DOHH2 (cell line): ENCODE measurements at regions not wholly inside any gene's neighbourhood (a gene's known extent, or its start where the extent isn't known, plus 50 kb on each side); places are given as distances from the start of the nearest gene placed in this dataset.

Experiments
- H3F3A ChIP-seq: fragments of 200-600 bp; sonication (generic), shearing (Covaris generic); 2 replicates; pipeline ENCODE4 v1.6.0; 2016; ENCODE audit warnings: antibody characterized with exemption, mild to moderate bottlenecking; ENCODE audit not compliant: control insufficient read depth, insufficient read depth
- H3K27ac ChIP-seq: fragments of 200-600 bp; sonication (generic); 2 replicates; pipeline ENCODE4 v1.5.1; 2014; ENCODE audit warnings: low read depth, mild to moderate bottlenecking, low read length, moderate library complexity
- H3K27me3 ChIP-seq: fragments of 200-600 bp; sonication (generic); 2 replicates; pipeline ENCODE4 v1.6.1; 2014; ENCODE audit warnings: mild to moderate bottlenecking, low read length, mixed read lengths; ENCODE audit not compliant: control insufficient read depth
- H3K36me3 ChIP-seq: fragments of 200-600 bp; sonication (generic); 2 replicates; pipeline ENCODE4 v1.6.1; 2014; ENCODE audit warnings: mild to moderate bottlenecking, low read length, moderate library complexity, mixed read lengths; ENCODE audit not compliant: control insufficient read depth
- H3K4me1 ChIP-seq: fragments of 200-600 bp; sonication (generic); 2 replicates; pipeline ENCODE4 v1.6.1; 2014; ENCODE audit warnings: mild to moderate bottlenecking, low read length, mixed read lengths; ENCODE audit not compliant: control insufficient read depth
- H3K4me2 ChIP-seq: fragments of 200-600 bp; sonication (generic); 2 replicates; pipeline ENCODE4 v1.6.0; 2014; ENCODE audit warnings: mild to moderate bottlenecking, low read length, moderate library complexity
- H3K4me3 ChIP-seq: fragments of 200-600 bp; sonication (generic); 2 replicates; pipeline ENCODE4 v1.5.1; 2014; ENCODE audit warnings: mild to moderate bottlenecking, low read length, mixed read lengths
- H3K79me2 ChIP-seq: fragments of 200-600 bp; sonication (generic); 2 replicates; pipeline ENCODE4 v1.6.1; 2014; ENCODE audit warnings: mild to moderate bottlenecking, low read length, mixed read lengths; ENCODE audit not compliant: control insufficient read depth
- H3K9me2 ChIP-seq: fragments of 200-600 bp; sonication (generic); replicated peaks from 2 replicates; pipeline ENCODE4 v1.6.1; 2014; ENCODE audit warnings: mild to moderate bottlenecking, low read length, mixed read lengths; ENCODE audit not compliant: control insufficient read depth
- H3K9me3 ChIP-seq: fragments of 200-600 bp; sonication (generic); 2 replicates; pipeline ENCODE4 v1.6.1; 2014; ENCODE audit warnings: antibody characterized with exemption, low read length, mixed read lengths; ENCODE audit not compliant: control insufficient read depth, insufficient read depth
- H4K20me1 ChIP-seq: fragments of 200-600 bp; sonication (generic); 2 replicates; pipeline ENCODE4 v1.6.0; 2014; ENCODE audit warnings: low read depth, mild to moderate bottlenecking, antibody characterized with exemption, low read length, moderate library complexity; ENCODE audit not compliant: control insufficient read depth, insufficient read depth
- CTCF ChIP-seq: fragments of 200-600 bp; sonication (generic); IDR thresholded peaks from one replicate; pipeline ENCODE4 v1.5.1; 2014; ENCODE audit warnings: antibody characterized with exemption, mild to moderate bottlenecking, low read depth, low read length; ENCODE audit not compliant: poor library complexity, severe bottlenecking
- EZH2phosphoT487 ChIP-seq: fragments of 200-600 bp; sonication (generic); IDR thresholded peaks from 2 replicates; pipeline ENCODE4 v1.6.1; 2017; ENCODE audit warnings: borderline replicate concordance, mild to moderate bottlenecking, antibody characterized with exemption, low read length, moderate library complexity, mixed read lengths

GRCh38 chr19:29372091-29372415, 153.7 kb upstream of the VSTM2B start:
- no peaks in the 10 kb centered on the region for H4K20me1 ChIP-seq
- H3K4me3 ChIP-seq, result no peak overlapping the region
- H3K36me3 ChIP-seq, result no peaks in the 10 kb centered on the region
- H3K4me1 ChIP-seq, result no peaks in the 10 kb centered on the region
- H3K9me2 ChIP-seq, result no peaks in the 10 kb centered on the region
- H3K27me3 ChIP-seq, result no peaks in the 10 kb centered on the region
- H3K27ac ChIP-seq, result no peak overlapping the region
- no peak overlapping the region for H3K4me2 ChIP-seq
- TF ChIP-seq EZH2phosphoT487, result no peak
- TF ChIP-seq CTCF, result no peak
- no peaks in the 10 kb centered on the region for H3K79me2 ChIP-seq
- H3K9me3 ChIP-seq, result no peaks in the 10 kb centered on the region
- no peaks in the 10 kb centered on the region for H3F3A ChIP-seq

- no peaks in the 10 kb centered on the region for H3K4me1 ChIP-seq
Measured at GRCh38 chr19:29372461-29372860, 153.3 kb upstream of the VSTM2B start.

GRCh38 chr19:29372921-29373797, 152.6 kb upstream of the VSTM2B start:
- Histone ChIP-seq H3K4me3 (no peak overlapping the region), H3K36me3 (no peaks in the 10 kb centered on the region), H3K79me2 (no peaks in the 10 kb centered on the region)

More at GRCh38 chr19:29372461-29372860, 153.3 kb upstream of the VSTM2B start:
- H3K9me3 ChIP-seq, result no peaks in the 10 kb centered on the region
- H3F3A ChIP-seq, result no peaks in the 10 kb centered on the region
- H3K4me3 ChIP-seq, result no peak overlapping the region
- H3K27me3 ChIP-seq, result no peaks in the 10 kb centered on the region
- H3K27ac ChIP-seq, result no peak overlapping the region
- H3K4me2 ChIP-seq, result no peak overlapping the region
- H3K36me3 ChIP-seq, result no peaks in the 10 kb centered on the region
- H3K9me2 ChIP-seq, result no peaks in the 10 kb centered on the region
- H3K79me2 ChIP-seq, result no peaks in the 10 kb centered on the region
- no peak for TF ChIP-seq EZH2phosphoT487
- TF ChIP-seq CTCF, result no peak
- no peaks in the 10 kb centered on the region for H4K20me1 ChIP-seq

More at GRCh38 chr19:29372921-29373797, 152.6 kb upstream of the VSTM2B start:
- Histone ChIP-seq H3K4me1 (no peaks in the 10 kb centered on the region), H3K9me3 (no peaks in the 10 kb centered on the region), H3F3A (no peaks in the 10 kb centered on the region), H3K27me3 (no peaks in the 10 kb centered on the region), H3K9me2 (no peaks in the 10 kb centered on the region), H4K20me1 (no peaks in the 10 kb centered on the region), H3K4me2 (no peak overlapping the region), H3K27ac (no peak overlapping the region)
- TF ChIP-seq CTCF, result no peak
- no peak for TF ChIP-seq EZH2phosphoT487
